Memory B cell (primary cell): ENCODE measurements at regions not wholly inside any gene's neighbourhood (a gene's known extent, or its start where the extent isn't known, plus 50 kb on each side); places are given as distances from the start of the nearest gene placed in this dataset.

Source experiments
- ATAC-seq: fragments of 150-1000 bp; cut with Tn5 transposase; 2 replicates; pipeline ENCODE4 v1.10.0; 2021; ENCODE audit warnings: low read depth, mild to moderate bottlenecking, moderate library complexity
- DNase-seq, 2 donors: peaks; one replicate each; pipeline ENCODE4 v3.0.0; 2022; ENCODE audit warnings: low spot score in 2 of 2
- H3K27ac Mint-ChIP-seq: one replicate; pipeline ENCODE4 v1.8.0; 2022; ENCODE audit warnings: mild to moderate bottlenecking, moderate library complexity, mixed read lengths
- H3K27me3 Mint-ChIP-seq: one replicate; pipeline ENCODE4 v1.8.0; 2022; ENCODE audit warnings: mixed read lengths
- H3K36me3 Mint-ChIP-seq: one replicate; pipeline ENCODE4 v1.8.0; 2022; ENCODE audit warnings: mild to moderate bottlenecking, mixed read lengths
- H3K4me1 Mint-ChIP-seq: one replicate; pipeline ENCODE4 v1.8.0; 2022; ENCODE audit warnings: mixed read lengths
- H3K4me3 Mint-ChIP-seq: one replicate; pipeline ENCODE4 v1.8.0; 2022; ENCODE audit warnings: mild to moderate bottlenecking, moderate library complexity, mixed read lengths
- H3K9me3 Mint-ChIP-seq: one replicate; pipeline ENCODE4 v1.8.0; 2022; ENCODE audit warnings: mixed read lengths

GRCh38 chr4:181998398-181999295, 244.6 kb upstream of the TENM3 start:
- H3K4me3 Mint-ChIP-seq = no peak overlapping the region
- H3K9me3 Mint-ChIP-seq = no peaks in the 10 kb centered on the region
- no peak overlapping the region for H3K27ac Mint-ChIP-seq
- H3K36me3 Mint-ChIP-seq = no peaks in the 10 kb centered on the region
- ATAC-seq (no peak), DNase-seq (no peak)
- H3K27me3 Mint-ChIP-seq = no peaks in the 10 kb centered on the region
- H3K4me1 Mint-ChIP-seq = no peaks in the 10 kb centered on the region

GRCh38 chr4:182000077-182000476, 243.1 kb upstream of the TENM3 start:
- H3K27ac Mint-ChIP-seq = no peak overlapping the region
- no peaks in the 10 kb centered on the region for H3K36me3 Mint-ChIP-seq
- H3K27me3 Mint-ChIP-seq = no peaks in the 10 kb centered on the region
- ATAC-seq = no peak
- DNase-seq = no peak
- H3K4me1 Mint-ChIP-seq = no peaks in the 10 kb centered on the region
- H3K9me3 Mint-ChIP-seq = no peaks in the 10 kb centered on the region
- no peak overlapping the region for H3K4me3 Mint-ChIP-seq

- Mint-ChIP-seq H3K27ac (no peak overlapping the region), H3K4me1 (no peaks in the 10 kb centered on the region), H3K9me3 (peaks cover 2% of the 10 kb centered on the region), H3K27me3 (no peaks in the 10 kb centered on the region), H3K36me3 (no peaks in the 10 kb centered on the region), H3K4me3 (no peak overlapping the region)
- ATAC-seq (no peak), DNase-seq (no peak)
Measured at GRCh38 chr4:182010876-182011275, 232.3 kb upstream of the TENM3 start.

GRCh38 chr4:182014164-182014563, 229.0 kb upstream of the TENM3 start:
- H3K27me3 Mint-ChIP-seq = no peaks in the 10 kb centered on the region
- no peaks in the 10 kb centered on the region for H3K36me3 Mint-ChIP-seq
- no peak for ATAC-seq
- H3K4me1 Mint-ChIP-seq = no peaks in the 10 kb centered on the region
- H3K9me3 Mint-ChIP-seq = peaks cover 2% of the 10 kb centered on the region
- no peak overlapping the region for H3K27ac Mint-ChIP-seq
- no peak overlapping the region for H3K4me3 Mint-ChIP-seq
- no peak for DNase-seq

- no peak overlapping the region for H3K4me3 Mint-ChIP-seq
- ATAC-seq = no peak
- H3K27ac Mint-ChIP-seq = no peak overlapping the region
- no peak for DNase-seq
- H3K4me1 Mint-ChIP-seq = no peaks in the 10 kb centered on the region
- H3K27me3 Mint-ChIP-seq = no peaks in the 10 kb centered on the region
- H3K36me3 Mint-ChIP-seq = no peaks in the 10 kb centered on the region
- peaks cover 3% of the 10 kb centered on the region for H3K9me3 Mint-ChIP-seq
Measured at GRCh38 chr4:182015014-182015413, 228.2 kb upstream of the TENM3 start.

GRCh38 chr4:182015893-182016292, 227.3 kb upstream of the TENM3 start:
- DNase-seq (no peak), ATAC-seq (no peak)
- H3K27me3 Mint-ChIP-seq = no peaks in the 10 kb centered on the region
- H3K4me1 Mint-ChIP-seq = no peaks in the 10 kb centered on the region
- no peak overlapping the region for H3K4me3 Mint-ChIP-seq
- no peaks in the 10 kb centered on the region for H3K36me3 Mint-ChIP-seq
- H3K27ac Mint-ChIP-seq = no peak overlapping the region
- peaks cover 3% of the 10 kb centered on the region for H3K9me3 Mint-ChIP-seq

GRCh38 chr4:182017038-182017437, 226.2 kb upstream of the TENM3 start:
- no peak for DNase-seq
- Mint-ChIP-seq H3K4me1 (no peaks in the 10 kb centered on the region), H3K27me3 (no peaks in the 10 kb centered on the region), H3K4me3 (no peak overlapping the region), H3K9me3 (peaks cover 5% of the 10 kb centered on the region), H3K36me3 (no peaks in the 10 kb centered on the region), H3K27ac (no peak overlapping the region)
- no peak for ATAC-seq

- Mint-ChIP-seq H3K27ac (no peak overlapping the region), H3K4me3 (no peak overlapping the region), H3K4me1 (no peaks in the 10 kb centered on the region), H3K9me3 (peaks cover 5% of the 10 kb centered on the region), H3K36me3 (no peaks in the 10 kb centered on the region), H3K27me3 (no peaks in the 10 kb centered on the region)
- ATAC-seq (no peak), DNase-seq (no peak)
Measured at GRCh38 chr4:182018691-182019090, 224.5 kb upstream of the TENM3 start.

GRCh38 chr4:182019148-182019652, 224.0 kb upstream of the TENM3 start:
- no peak overlapping the region for H3K4me3 Mint-ChIP-seq
- no peaks in the 10 kb centered on the region for H3K4me1 Mint-ChIP-seq
- H3K27me3 Mint-ChIP-seq = no peaks in the 10 kb centered on the region
- peaks cover 5% of the 10 kb centered on the region for H3K9me3 Mint-ChIP-seq
- DNase-seq (no peak), ATAC-seq (no peak)
- H3K36me3 Mint-ChIP-seq = no peaks in the 10 kb centered on the region
- H3K27ac Mint-ChIP-seq = no peak overlapping the region

GRCh38 chr4:182022909-182023308, 220.3 kb upstream of the TENM3 start:
- H3K27me3 Mint-ChIP-seq = no peaks in the 10 kb centered on the region
- peaks cover 13% of the 10 kb centered on the region for H3K9me3 Mint-ChIP-seq
- no peak overlapping the region for H3K27ac Mint-ChIP-seq

GRCh38 chr4:182023469-182023868, 219.7 kb upstream of the TENM3 start:
- no peak for ATAC-seq
- Mint-ChIP-seq H3K9me3 (peaks cover 13% of the 10 kb centered on the region), H3K27me3 (no peaks in the 10 kb centered on the region), H3K36me3 (no peaks in the 10 kb centered on the region), H3K27ac (no peak overlapping the region), H3K4me3 (no peak overlapping the region), H3K4me1 (no peaks in the 10 kb centered on the region)
- no peak for DNase-seq

More at GRCh38 chr4:182022909-182023308, 220.3 kb upstream of the TENM3 start:
- Mint-ChIP-seq H3K4me3 (no peak overlapping the region), H3K36me3 (no peaks in the 10 kb centered on the region), H3K4me1 (no peaks in the 10 kb centered on the region)
- ATAC-seq (no peak), DNase-seq (no peak)

- H3K4me3 Mint-ChIP-seq = no peak overlapping the region
- no peak for ATAC-seq
- no peaks in the 10 kb centered on the region for H3K27me3 Mint-ChIP-seq
- H3K27ac Mint-ChIP-seq = no peak overlapping the region
- peaks cover 5% of the 10 kb centered on the region for H3K9me3 Mint-ChIP-seq
- no peaks in the 10 kb centered on the region for H3K36me3 Mint-ChIP-seq
- H3K4me1 Mint-ChIP-seq = no peaks in the 10 kb centered on the region
- no peak for DNase-seq
Measured at GRCh38 chr4:182042945-182043344, 200.3 kb upstream of the TENM3 start.

GRCh38 chr4:182048871-182049270, 194.3 kb upstream of the TENM3 start:
- Mint-ChIP-seq H3K9me3 (peaks cover 3% of the 10 kb centered on the region), H3K4me1 (no peaks in the 10 kb centered on the region), H3K4me3 (no peak overlapping the region), H3K36me3 (no peaks in the 10 kb centered on the region), H3K27me3 (no peaks in the 10 kb centered on the region), H3K27ac (no peak overlapping the region)
- ATAC-seq (no peak), DNase-seq (no peak)

- H3K4me3 Mint-ChIP-seq = no peak overlapping the region
- DNase-seq (no peak), ATAC-seq (no peak)
- H3K27me3 Mint-ChIP-seq = no peaks in the 10 kb centered on the region
- H3K36me3 Mint-ChIP-seq = no peaks in the 10 kb centered on the region
- no peaks in the 10 kb centered on the region for H3K4me1 Mint-ChIP-seq
- H3K9me3 Mint-ChIP-seq = peaks cover 2% of the 10 kb centered on the region
- H3K27ac Mint-ChIP-seq = no peak overlapping the region
Measured at GRCh38 chr4:182056866-182057265, 186.3 kb upstream of the TENM3 start.

GRCh38 chr4:182062458-182062857, 180.7 kb upstream of the TENM3 start:
- Mint-ChIP-seq H3K4me1 (no peaks in the 10 kb centered on the region), H3K27me3 (no peaks in the 10 kb centered on the region), H3K27ac (no peak overlapping the region), H3K4me3 (no peak overlapping the region), H3K9me3 (no peaks in the 10 kb centered on the region), H3K36me3 (no peaks in the 10 kb centered on the region)
- DNase-seq = no peak
- no peak for ATAC-seq
